ENCODE measurements at regions not wholly inside any gene's neighbourhood (a gene's known extent, or its start where the extent isn't known, plus 50 kb on each side); places are given as distances from the start of the nearest gene placed in this dataset.
"Not testable (repeated sequence)": the region's sequence is repeated elsewhere in the genome, so short reads cannot be mapped to it uniquely, and the experiment has no call there.

- no peak for DNase-seq (ENCODE audit: low spot score)
Observed at GRCh38 chr4:74544655-74545361, 99.9 kb downstream of the AREG start.

- no peak for DNase-seq (ENCODE audit: low spot score)
Observed at GRCh38 chr4:74545448-74545847, 100.5 kb downstream of the AREG start.

DNA sequence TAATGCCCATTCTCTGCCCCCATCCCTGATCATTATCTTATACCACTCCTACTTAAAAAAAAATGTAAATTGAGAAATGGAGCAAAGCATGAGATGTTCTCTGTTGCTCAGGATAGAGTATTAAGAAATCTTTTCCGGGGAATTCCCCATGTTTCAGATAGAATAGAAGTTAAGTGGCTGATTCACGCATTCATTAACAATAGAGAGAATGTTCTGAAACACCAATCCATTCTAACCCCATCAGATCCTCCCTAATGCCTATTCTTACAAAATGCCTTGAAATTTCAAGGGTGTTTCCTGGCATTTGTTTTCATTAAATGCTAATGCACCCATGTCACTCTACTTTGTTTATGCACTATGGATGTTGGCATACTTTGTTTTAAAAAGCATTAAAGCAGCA, 101.1 kb downstream of the AREG start:
- DNase-seq (ENCODE audit: low spot score): no peak

DNA sequence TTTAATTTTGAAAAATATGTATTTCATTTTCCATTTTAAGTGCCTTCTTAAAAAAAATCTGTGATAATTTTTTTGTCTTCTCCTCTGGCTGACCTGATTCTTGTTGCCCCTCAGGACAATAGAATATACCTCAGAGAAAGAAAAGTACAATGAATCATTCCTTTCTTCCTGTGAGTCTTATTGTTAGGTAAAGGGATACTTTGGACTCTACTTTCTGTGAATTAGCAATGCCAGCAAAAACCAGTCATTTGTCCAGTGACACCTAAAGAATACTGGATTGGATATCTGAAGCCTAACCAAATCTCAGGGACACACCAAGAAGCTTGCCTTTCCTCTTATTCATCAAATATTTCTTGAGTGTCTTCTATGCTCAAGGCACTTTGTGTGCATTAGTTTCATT, 102.1 kb downstream of the AREG start:
- no peak for DNase-seq (ENCODE audit: low spot score)

DNA sequence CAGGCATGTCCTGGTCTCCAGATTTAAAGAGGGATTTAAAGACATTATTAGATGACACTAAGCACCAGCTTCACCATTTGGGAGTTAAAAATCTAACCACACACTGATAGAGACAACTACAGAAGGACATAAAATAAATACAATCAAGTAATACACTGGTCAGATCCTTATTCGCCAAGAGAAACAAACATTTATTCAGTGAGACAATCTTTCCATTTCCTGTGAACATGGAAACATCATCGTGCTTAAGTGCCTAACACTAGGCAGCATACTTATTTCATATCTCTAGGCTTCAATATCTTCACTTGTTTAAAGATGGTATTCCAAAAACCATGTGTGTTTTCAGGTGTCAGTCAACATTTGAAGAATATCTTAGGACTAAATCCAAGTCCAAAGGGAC, 103.6 kb downstream of the AREG start:
- no peak for DNase-seq (ENCODE audit: low spot score)

DNA sequence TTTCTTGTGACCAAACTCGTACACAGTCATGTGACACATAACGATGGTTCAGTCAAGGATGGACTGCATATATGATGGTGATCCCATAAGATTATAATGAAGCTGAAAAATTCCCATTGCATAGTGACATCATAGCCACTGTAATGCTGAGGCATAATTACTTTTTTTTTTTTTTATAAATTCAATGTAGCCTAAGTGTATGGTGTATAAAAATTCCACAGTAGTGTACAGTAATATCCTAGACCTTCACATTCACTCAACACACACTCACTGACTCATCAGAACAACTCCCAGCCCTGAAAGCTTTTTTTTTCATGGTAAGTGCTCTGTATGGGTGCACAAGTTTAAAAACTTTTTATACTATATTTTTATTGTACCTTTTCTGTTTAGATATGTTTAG, 105.0 kb downstream of the AREG start:
- no peak for DNase-seq (ENCODE audit: low spot score)

DNA sequence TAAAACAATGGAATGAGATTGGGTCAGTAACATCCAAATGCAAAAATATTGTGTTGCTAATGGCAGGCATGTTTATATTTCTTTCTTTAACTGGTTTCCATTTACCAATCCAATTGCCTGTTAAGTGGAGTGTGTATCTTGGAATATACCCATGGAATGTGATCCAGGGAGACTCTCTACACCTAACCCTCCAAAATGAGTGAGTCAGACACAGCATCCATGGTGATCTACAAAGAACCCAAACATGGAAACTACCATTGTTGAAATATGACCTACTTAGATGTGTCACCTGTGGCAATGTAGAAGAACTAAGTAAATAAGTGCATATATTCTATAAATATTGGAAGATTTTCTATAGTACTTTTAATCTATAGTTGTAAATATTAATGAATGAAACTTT, 110.3 kb downstream of the AREG start:
- DNase-seq (ENCODE audit: low spot score): no peak

DNA sequence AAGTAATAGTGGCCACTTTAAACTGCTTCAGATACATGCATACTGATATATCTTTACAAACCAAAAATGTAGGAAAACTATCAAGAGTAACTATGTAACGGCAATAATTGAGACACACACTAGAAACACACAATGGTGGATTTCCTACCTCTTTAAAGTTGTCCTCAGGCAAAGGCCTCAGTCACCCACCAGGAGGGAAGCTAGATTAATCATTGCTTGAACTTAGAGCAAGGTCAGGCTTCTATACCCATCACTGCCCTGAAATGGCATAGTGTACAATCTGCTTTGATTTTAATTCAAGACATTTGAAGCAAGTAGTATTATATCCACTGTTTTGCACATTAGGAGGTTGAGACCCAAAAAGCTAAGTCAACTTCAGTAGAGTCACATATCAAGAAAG, 110.9 kb downstream of the AREG start:
- DNase-seq (ENCODE audit: low spot score): no peak

DNA sequence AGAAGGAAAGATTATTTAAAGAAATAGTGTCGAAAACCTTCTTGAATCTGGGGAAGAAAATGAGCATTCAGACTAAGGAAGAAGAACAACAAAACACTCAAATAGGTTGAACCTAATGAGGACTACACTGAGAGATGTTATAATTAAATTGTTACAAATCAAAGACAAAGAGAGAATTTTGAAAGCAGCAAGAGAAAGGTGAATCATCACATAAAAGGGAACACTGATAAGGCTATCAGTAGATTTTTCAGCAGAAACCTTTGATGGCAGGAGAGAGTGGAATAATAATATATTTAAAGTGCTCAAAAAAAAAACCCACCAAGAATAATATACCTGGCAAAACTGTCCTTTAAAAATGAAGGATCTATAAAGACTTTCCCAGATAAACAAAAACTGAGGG, 114.9 kb downstream of the AREG start:
- DNase-seq (ENCODE audit: low spot score): no peak

GRCh38 chr4:74567981-74568380, 123.0 kb downstream of the AREG start:
- no peak for DNase-seq (ENCODE audit: low spot score)

GRCh38 chr4:74570095-74570494, 125.2 kb downstream of the AREG start:
- DNase-seq (ENCODE audit: low spot score): no peak

DNA sequence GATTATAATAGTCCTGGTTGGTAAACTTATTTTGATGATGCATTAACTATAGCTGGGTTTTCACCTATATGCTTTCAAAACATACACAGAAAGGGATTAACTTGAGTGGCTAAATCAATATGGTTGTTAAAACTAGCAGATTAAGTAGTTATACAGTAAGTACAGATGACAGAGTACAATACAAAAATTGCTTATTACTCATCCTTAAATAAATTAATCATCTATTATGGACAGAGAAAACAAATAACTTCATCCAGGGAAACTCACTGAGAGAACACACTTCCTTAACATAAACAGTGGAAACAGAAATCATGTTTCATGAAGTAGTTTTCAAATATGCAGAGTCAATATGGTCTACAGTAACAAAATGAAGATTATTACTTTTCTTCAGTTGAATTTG, 133.4 kb downstream of the AREG start:
- DNase-seq (ENCODE audit: low spot score): no peak

DNA sequence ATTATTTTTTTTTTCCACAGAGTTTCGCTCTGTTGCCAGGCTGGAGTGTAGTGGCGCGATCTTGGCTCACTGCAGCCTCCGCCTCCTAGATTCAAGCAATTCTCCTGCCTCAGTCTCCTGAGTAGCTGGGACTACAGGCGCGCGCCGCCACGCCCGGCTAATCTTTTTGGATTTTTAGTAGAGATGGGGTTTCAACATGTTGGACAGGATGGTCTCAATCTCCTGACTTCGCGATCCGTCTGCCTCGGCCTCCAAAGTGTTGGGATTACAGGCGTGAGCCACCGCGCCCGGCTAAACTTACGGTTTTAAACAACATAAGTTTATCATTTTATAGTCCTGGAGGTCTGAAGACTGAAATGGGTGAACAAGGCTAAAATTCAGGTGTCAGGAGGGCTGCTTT, 133.9 kb downstream of the AREG start:
- DNase-seq (ENCODE audit: low spot score): not testable (repeated sequence)

GRCh38 chr4:74583089-74583700, 138.3 kb downstream of the AREG start:
- no peak for DNase-seq (ENCODE audit: low spot score)

- DNase-seq (ENCODE audit: low spot score): no peak
Observed at GRCh38 chr4:74583757-74584156, 138.8 kb downstream of the AREG start.

- no peak for DNase-seq (ENCODE audit: low spot score)
Observed at GRCh38 chr4:74588350-74588749, 143.4 kb downstream of the AREG start.

GRCh38 chr4:74590476-74590875, 145.5 kb downstream of the AREG start:
- no peak for DNase-seq (ENCODE audit: low spot score)

DNA sequence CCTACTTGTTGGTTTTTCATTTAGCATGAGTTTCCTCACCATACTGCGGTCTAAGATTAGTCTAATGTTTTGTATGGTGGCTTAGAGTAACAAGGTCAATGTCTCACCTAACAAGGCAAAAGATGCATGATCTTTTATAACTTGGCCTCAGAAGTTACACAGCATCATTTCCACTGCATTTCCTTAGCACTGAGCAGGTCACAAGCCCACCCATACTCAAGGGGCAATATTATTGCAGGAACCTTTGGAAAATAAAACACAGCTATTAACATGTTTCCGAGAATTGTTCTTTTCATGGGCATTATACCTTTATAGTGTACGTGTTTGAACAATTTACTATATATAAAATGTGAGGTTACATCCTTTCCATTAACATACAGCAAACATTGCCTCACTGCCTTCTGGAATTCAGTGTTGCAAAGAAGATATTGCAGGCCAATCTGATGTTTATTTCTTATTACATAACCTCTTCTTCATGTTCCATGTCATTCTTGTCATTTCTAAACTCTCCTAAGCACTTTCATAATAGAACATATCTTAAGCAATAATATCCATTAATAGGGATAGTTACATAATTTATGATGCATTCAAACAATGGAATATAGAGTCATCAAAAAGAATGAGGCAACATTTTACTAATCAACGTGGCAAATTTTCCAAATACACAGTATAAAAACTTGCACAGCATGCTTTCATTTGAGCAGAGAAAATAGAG, 153.8 kb downstream of the AREG start:
- DNase-seq (ENCODE audit: low spot score): no peak

DNA sequence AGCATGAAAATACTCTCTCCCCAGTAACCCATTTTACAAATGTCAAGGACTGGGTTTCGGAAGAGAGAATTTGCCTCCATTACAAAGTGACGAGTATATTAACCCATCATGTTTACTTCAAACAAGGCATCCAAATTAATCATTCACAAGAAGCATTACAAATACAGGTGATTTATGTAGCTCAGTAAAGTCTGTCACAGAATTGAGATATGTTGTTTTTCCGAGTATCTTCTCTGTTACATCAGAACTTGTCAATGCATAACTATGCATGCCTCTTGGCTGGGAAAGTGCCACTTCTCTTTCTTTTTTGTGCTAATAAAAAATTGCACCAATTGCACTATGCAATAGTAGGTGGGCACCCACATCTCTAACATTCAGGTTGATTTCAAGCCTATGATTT, 158.2 kb downstream of the AREG start:
- no peak for DNase-seq (ENCODE audit: low spot score)

GRCh38 chr4:74608151-74608949, 163.4 kb downstream of the AREG start:
- DNase-seq (ENCODE audit: low spot score): no peak

DNA sequence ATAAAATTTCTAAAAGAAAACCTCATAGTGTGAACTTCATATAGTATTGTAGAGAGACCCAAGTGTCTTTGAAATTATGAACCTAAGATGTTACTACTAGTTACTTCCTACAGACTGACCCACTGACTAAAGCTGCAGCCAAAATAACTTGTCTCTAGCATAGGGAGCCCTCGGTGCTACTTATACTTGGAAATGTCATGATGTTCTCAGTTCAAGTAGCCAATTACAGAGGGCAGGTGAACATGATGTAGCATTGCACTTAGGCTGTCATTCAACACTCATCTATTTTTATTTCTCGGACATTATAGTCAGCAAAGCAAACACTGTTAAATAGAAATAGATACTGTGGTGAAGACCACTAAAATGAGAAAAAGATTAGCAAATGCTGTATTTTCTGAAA, 165.6 kb downstream of the AREG start:
- no peak for DNase-seq (ENCODE audit: low spot score)

DNA sequence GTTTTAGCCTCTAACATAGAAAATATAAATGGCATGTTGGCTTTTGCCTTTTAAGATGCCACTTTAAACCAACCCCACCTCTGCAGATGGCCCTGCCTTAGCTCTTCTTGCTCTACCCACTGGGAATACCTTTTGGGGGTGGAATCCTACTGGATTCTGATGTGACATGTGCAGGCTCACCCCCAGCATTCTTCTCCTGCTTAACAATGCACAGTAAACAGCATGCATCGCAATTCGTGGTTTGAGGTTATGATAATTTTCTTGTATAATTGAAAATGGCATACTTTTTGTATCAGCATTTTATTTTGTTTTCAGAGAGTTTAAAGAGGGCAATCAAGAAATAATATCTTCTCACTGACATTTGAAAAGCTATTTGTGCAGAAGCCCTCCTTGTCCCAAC, 167.9 kb downstream of the AREG start:
- DNase-seq (ENCODE audit: low spot score): no peak

GRCh38 chr4:74613266-74613665, 168.3 kb downstream of the AREG start:
- DNase-seq (ENCODE audit: low spot score): no peak

All from activated CD4-positive, alpha-beta T cell treated with anti-CD3 and anti-CD28 coated beads, Interleukin-2, Interleukin-4, amounts not matched to agents 100 ng/mL and 50 ng/mL, durations not matched to agents 16 hours and 8 hours (primary cell).